SK-N-SH treated with all-trans-retinoic acid at 6 μM for 48 hours (cell line): ENCODE measurements at regions not wholly inside any gene's neighbourhood (a gene's known extent, or its start where the extent isn't known, plus 50 kb on each side); places are given as distances from the start of the nearest gene placed in this dataset.

ENCODE experiments used
- ATAC-seq: fragments of 200-7000 bp; cut with Tn5 transposase; 3 replicates; pipeline ENCODE4 v1.9.1; 2020; ENCODE audit warnings: mild to moderate bottlenecking, moderate library complexity
- ARNTL ChIP-seq: fragments of 450-650 bp; formaldehyde crosslinking; IDR thresholded peaks from 2 replicates; pipeline ENCODE4 v1.5.0; 2020; ENCODE audit warnings: low read depth, mild to moderate bottlenecking, moderate library complexity, borderline replicate concordance
- BACH2 ChIP-seq: fragments of 250-450 bp; sonication (Bioruptor Pico); IDR thresholded peaks from 2 replicates; pipeline ENCODE4 v1.9.0; 2021; ENCODE audit warnings: mild to moderate bottlenecking, borderline replicate concordance
- CREB5 ChIP-seq: fragments of 250-450 bp; sonication (Bioruptor Pico); IDR thresholded peaks from 2 replicates; pipeline ENCODE4 v1.5.1; 2020; ENCODE audit warnings: low read depth, mild to moderate bottlenecking, moderate library complexity
- CSDC2 ChIP-seq: fragments of 250-450 bp; sonication (Bioruptor Pico); IDR thresholded peaks from 2 replicates; pipeline ENCODE4 v1.5.0; 2020; ENCODE audit warnings: mild to moderate bottlenecking, moderate library complexity
- ESRRG ChIP-seq: fragments of 250-450 bp; sonication (Bioruptor Pico); IDR thresholded peaks from 2 replicates; pipeline ENCODE4 v1.6.1; 2021; ENCODE audit warnings: mild to moderate bottlenecking
- GLIS3 ChIP-seq: fragments of 250-450 bp; sonication (Bioruptor Pico); IDR thresholded peaks from 2 replicates; pipeline ENCODE4 v1.5.0; 2020; ENCODE audit warnings: mild to moderate bottlenecking, moderate library complexity
- OSR1 ChIP-seq: fragments of 250-450 bp; sonication (Bioruptor Pico); IDR thresholded peaks from 2 replicates; pipeline ENCODE4 v1.8.0; 2022; ENCODE audit warnings: moderate library complexity, mild to moderate bottlenecking, inconsistent platforms
- PATZ1 ChIP-seq: fragments of 250-450 bp; sonication (Bioruptor Pico); IDR thresholded peaks from 2 replicates; pipeline ENCODE4 v1.8.0; 2020; ENCODE audit warnings: mild to moderate bottlenecking, moderate library complexity, borderline replicate concordance
- POU6F1 ChIP-seq: fragments of 250-450 bp; sonication (Bioruptor Pico); IDR thresholded peaks from 2 replicates; pipeline ENCODE4 v1.8.0; 2021; ENCODE audit warnings: low read depth, mild to moderate bottlenecking, moderate library complexity, borderline replicate concordance
- PPARA ChIP-seq: fragments of 250-450 bp; sonication (Bioruptor Pico); IDR thresholded peaks from 2 replicates; pipeline ENCODE4 v1.5.0; 2020; ENCODE audit warnings: mild to moderate bottlenecking, borderline replicate concordance
- RARB ChIP-seq: fragments of 250-450 bp; sonication (Bioruptor Pico); IDR thresholded peaks from 2 replicates; pipeline ENCODE4 v1.8.0; 2021; ENCODE audit warnings: mild to moderate bottlenecking, moderate library complexity
- SNAI2 ChIP-seq: fragments of 250-450 bp; sonication (Bioruptor Pico); IDR thresholded peaks from 2 replicates; pipeline ENCODE4 v1.5.0; 2020; ENCODE audit warnings: mild to moderate bottlenecking, moderate library complexity
- TCF4 ChIP-seq: fragments of 250-450 bp; sonication (Bioruptor Pico); IDR thresholded peaks from 2 replicates; pipeline ENCODE4 v1.8.0; 2021; ENCODE audit warnings: mild to moderate bottlenecking, moderate library complexity, borderline replicate concordance
- TOX ChIP-seq: fragments of 250-450 bp; sonication (Bioruptor Pico); IDR thresholded peaks from 2 replicates; pipeline ENCODE4 v1.8.0; 2021; ENCODE audit warnings: mild to moderate bottlenecking, moderate library complexity, borderline replicate concordance
- ZFP3 ChIP-seq: fragments of 250-450 bp; sonication (Bioruptor Pico); IDR thresholded peaks from 2 replicates; pipeline ENCODE4 v1.5.0; 2020; ENCODE audit warnings: mild to moderate bottlenecking, moderate library complexity
- ZFP30 ChIP-seq: fragments of 450-650 bp; formaldehyde crosslinking; IDR thresholded peaks from 2 replicates; pipeline ENCODE4 v1.5.0; 2022; ENCODE audit warnings: mild to moderate bottlenecking, moderate library complexity
- ZNF565 ChIP-seq: fragments of 450-650 bp; formaldehyde crosslinking; conservative IDR thresholded peaks from 2 replicates; pipeline ENCODE4 v1.5.0; 2020; ENCODE audit warnings: low read depth, mild to moderate bottlenecking, moderate library complexity
- ZNF70 ChIP-seq: fragments of 450-650 bp; formaldehyde crosslinking; IDR thresholded peaks from 2 replicates; pipeline ENCODE4 v1.5.0; 2020; ENCODE audit warnings: mild to moderate bottlenecking, moderate library complexity
- ZNF8 ChIP-seq: fragments of 450-650 bp; formaldehyde crosslinking; IDR thresholded peaks from 2 replicates; pipeline ENCODE4 v1.5.0; 2020; ENCODE audit warnings: mild to moderate bottlenecking, moderate library complexity
- TF ChIP-seq, protein P1 (sequence below): fragments of 250-450 bp; sonication (Bioruptor Pico); IDR thresholded peaks from 2 replicates; pipeline ENCODE4 v1.5.1; 2021; ENCODE audit warnings: mild to moderate bottlenecking, moderate library complexity

DNA sequence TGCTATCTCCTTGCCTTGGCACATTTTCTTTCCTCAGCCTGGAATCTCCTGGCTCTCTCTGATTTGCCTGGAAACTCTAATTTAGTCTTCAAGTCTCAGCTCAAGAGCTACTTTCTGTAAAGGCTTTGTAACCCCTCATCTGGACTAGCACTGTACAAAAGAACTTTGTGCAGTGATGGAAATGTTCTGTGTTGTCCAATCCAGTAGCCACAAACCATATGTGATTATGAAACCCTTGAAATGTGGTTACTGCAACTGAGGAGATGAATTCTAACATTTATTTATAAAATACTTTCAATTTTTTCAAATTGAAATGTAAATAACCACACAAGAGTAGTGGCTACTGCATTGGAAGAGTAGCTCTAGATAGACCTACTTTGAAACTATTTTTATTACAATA lies 66.6 kb upstream of the HS3ST1 start (continued):
- TF ChIP-seq, protein P1, sequence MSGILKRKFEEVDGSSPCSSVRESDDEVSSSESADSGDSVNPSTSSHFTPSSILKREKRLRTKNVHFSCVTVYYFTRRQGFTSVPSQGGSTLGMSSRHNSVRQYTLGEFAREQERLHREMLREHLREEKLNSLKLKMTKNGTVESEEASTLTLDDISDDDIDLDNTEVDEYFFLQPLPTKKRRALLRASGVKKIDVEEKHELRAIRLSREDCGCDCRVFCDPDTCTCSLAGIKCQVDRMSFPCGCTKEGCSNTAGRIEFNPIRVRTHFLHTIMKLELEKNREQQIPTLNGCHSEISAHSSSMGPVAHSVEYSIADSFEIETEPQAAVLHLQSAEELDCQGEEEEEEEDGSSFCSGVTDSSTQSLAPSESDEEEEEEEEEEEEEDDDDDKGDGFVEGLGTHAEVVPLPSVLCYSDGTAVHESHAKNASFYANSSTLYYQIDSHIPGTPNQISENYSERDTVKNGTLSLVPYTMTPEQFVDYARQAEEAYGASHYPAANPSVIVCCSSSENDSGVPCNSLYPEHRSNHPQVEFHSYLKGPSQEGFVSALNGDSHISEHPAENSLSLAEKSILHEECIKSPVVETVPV (CRISPR knock-in tag): no peak
- no peak for TF ChIP-seq CREB5
- no peak for TF ChIP-seq ZFP30 (CRISPR knock-in tag)
- no peak for TF ChIP-seq ZNF565 (CRISPR knock-in tag)

- ATAC-seq: no peak
- TF ChIP-seq TOX (CRISPR knock-in tag): no peak
- TF ChIP-seq CREB5: no peak
- no peak for TF ChIP-seq ESRRG
- no peak for TF ChIP-seq PATZ1
- no peak for TF ChIP-seq ZNF565 (CRISPR knock-in tag)
- no peak for TF ChIP-seq ZNF8 (CRISPR knock-in tag)
- TF ChIP-seq RARB: no peak
- no peak for TF ChIP-seq ZFP30 (CRISPR knock-in tag)
These were observed 65.5 kb upstream of the HS3ST1 start for GRCh38 chr4:11494232-11494631.

DNA sequence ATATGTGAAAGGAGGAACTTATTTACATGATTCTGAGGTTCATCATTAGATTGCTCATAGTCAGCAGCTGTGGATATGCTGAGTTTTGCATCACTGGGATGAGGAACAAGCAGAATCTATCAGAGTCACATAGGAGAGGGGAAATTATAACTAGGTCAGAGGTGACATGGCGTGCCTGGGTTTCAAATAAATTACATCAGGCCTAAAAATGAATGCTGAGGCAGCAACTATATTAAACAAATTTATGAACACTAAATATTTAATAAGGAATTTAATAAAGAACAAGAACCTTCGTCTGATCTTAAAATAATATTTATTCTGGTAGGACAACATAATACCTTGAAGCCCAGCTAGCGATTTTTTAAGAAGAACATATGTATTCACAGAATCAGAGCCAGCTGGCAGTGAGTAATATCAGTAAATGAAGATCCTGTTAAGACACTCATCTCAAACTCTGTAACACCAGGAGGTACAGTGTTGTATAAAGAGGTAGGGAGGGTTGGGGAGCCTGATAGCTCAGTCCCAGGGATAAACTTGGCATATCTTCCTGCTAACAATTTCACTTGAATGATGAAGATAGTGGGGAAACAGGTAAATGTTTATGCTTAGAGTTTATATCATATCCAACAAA lies 60.9 kb upstream of the HS3ST1 start:
- no peak for ATAC-seq
- TF ChIP-seq CREB5: no peak
- TF ChIP-seq ZNF565 (CRISPR knock-in tag): no peak
- no peak for TF ChIP-seq POU6F1 (CRISPR knock-in tag)
- TF ChIP-seq OSR1: no peak
- no peak for TF ChIP-seq ARNTL (CRISPR knock-in tag)
- no peak for TF ChIP-seq ZNF70
- no peak for TF ChIP-seq PATZ1
- TF ChIP-seq BACH2 (CRISPR knock-in tag): no peak
- no peak for TF ChIP-seq TOX (CRISPR knock-in tag)
- TF ChIP-seq CSDC2 (CRISPR knock-in tag): no peak
- TF ChIP-seq RARB: no peak
- TF ChIP-seq ZFP3 (CRISPR knock-in tag): no peak
- TF ChIP-seq SNAI2 (CRISPR knock-in tag): no peak
- TF ChIP-seq ZFP30 (CRISPR knock-in tag): no peak
- TF ChIP-seq TCF4 (CRISPR knock-in tag): no peak
- no peak for TF ChIP-seq ZNF8 (CRISPR knock-in tag)
- TF ChIP-seq, protein P1 (CRISPR knock-in tag): no peak
- no peak for TF ChIP-seq PPARA (CRISPR knock-in tag)
- no peak for TF ChIP-seq GLIS3
- TF ChIP-seq, all 23 proteins: peak for 0
